H1 (cell line): ENCODE measurements at regions not wholly inside any gene's neighbourhood (a gene's known extent, or its start where the extent isn't known, plus 50 kb on each side); places are given as distances from the start of the nearest gene placed in this dataset.

ENCODE experiments used
- CTCF ChIA-PET: fragments of 300-600 bp; sonication (Branson Sonifier 250); formaldehyde crosslinking; loops from one replicate; lab custom pipeline; 2021; ENCODE audit not compliant: partially characterized antibody; lab: Charles Lee
- POLR2A ChIA-PET: fragments of 300-600 bp; sonication (Branson Sonifier 250); formaldehyde crosslinking; loops from one replicate; lab custom pipeline; 2021; ENCODE audit warnings: inconsistent platforms; ENCODE audit not compliant: partially characterized antibody; lab: Charles Lee
- DNase-seq, 2 experiments: peaks; one replicate each; pipeline versions ENCODE4 v3.0.0 to v3.0.0-alpha.2; 2010 to 2022; ENCODE audit warnings: low spot score in 2 of 2, low read depth in 1 of 2, mixed read lengths in 1 of 2
- FAIRE-seq: peaks from 2 replicates; lab custom pipeline; 2011; peaks lifted over from hg19 to GRCh38; lab: Jason Lieb, UNC
- H2AFZ ChIP-seq: 2 replicates; pipeline ENCODE4 v1.8.1; 2012; ENCODE audit warnings: low read length, inconsistent platforms
- H2AK5ac ChIP-seq: 2 replicates; pipeline ENCODE4 v1.6.1; 2013; ENCODE audit warnings: low read depth, low read length
- H2BK120ac ChIP-seq: replicated peaks from 2 replicates; pipeline ENCODE3; 2013; ENCODE audit warnings: low read depth, low read length, inconsistent platforms
- H2BK12ac ChIP-seq: 2 replicates; pipeline ENCODE4 v1.6.1; 2013; ENCODE audit warnings: low read depth, low read length
- H2BK15ac ChIP-seq: 2 replicates; pipeline ENCODE4 v1.6.1; 2013; ENCODE audit warnings: low read length
- H2BK20ac ChIP-seq: 2 replicates; pipeline ENCODE4 v1.6.1; 2013; ENCODE audit warnings: low read length
- H2BK5ac ChIP-seq: 2 replicates; pipeline ENCODE4 v1.6.1; 2013; ENCODE audit warnings: low read depth, low read length
- H3K14ac ChIP-seq: 2 replicates; pipeline ENCODE4 v1.6.1; 2013; ENCODE audit warnings: inconsistent platforms; ENCODE audit not compliant: insufficient read length
- H3K18ac ChIP-seq: 2 replicates; pipeline ENCODE4 v1.6.1; 2013; ENCODE audit warnings: low read length; ENCODE audit errors: extremely low read depth
- H3K23ac ChIP-seq: 2 replicates; pipeline ENCODE4 v1.6.1; 2013; ENCODE audit warnings: inconsistent platforms; ENCODE audit not compliant: insufficient read length
- H3K23me2 ChIP-seq: 2 replicates; pipeline ENCODE4 v1.6.1; 2013; ENCODE audit warnings: low read depth, low read length
- H3K27ac ChIP-seq: 2 replicates; pipeline ENCODE4 v1.6.1; 2011; ENCODE audit warnings: low read depth, low read length, inconsistent platforms
- H3K27me3 ChIP-seq, 4 experiments: replicated peaks in 1 of 4; 1 replicate in 1 of 4; 2 replicates in 3 of 4; pipeline versions ENCODE4 v1.6.1 to v1.8.1; 2011 to 2013; ENCODE audit warnings: low read length in 3 of 4, mild to moderate bottlenecking in 3 of 4, inconsistent platforms in 2 of 4, mixed read lengths in 2 of 4, moderate library complexity in 1 of 4; ENCODE audit not compliant: control insufficient read depth in 3 of 4, insufficient read depth in 3 of 4; ENCODE audit errors: extremely low read depth in 1 of 4
- H3K36me3 ChIP-seq, 4 experiments: 2 replicates each; pipeline versions ENCODE4 v1.6.1 to v1.8.1; 2011 to 2013; ENCODE audit warnings: mild to moderate bottlenecking in 4 of 4, low read length in 3 of 4, moderate library complexity in 2 of 4, control low read depth in 1 of 4, inconsistent platforms in 1 of 4; ENCODE audit not compliant: insufficient read depth in 4 of 4, control insufficient read depth in 2 of 4
- H3K4ac ChIP-seq: replicated peaks from 2 replicates; pipeline ENCODE3; 2013; ENCODE audit warnings: low read length, low read depth, mixed read lengths, inconsistent platforms; ENCODE audit not compliant: insufficient read length
- H3K4me1 ChIP-seq, 4 experiments: replicated peaks in 1 of 4; 1 replicate in 1 of 4; 2 replicates in 3 of 4; pipeline versions ENCODE4 v1.6.1 to v1.8.1; 2011 to 2013; ENCODE audit warnings: low read length in 3 of 4, inconsistent platforms in 2 of 4, mixed read lengths in 1 of 4; ENCODE audit not compliant: insufficient read depth in 4 of 4, control insufficient read depth in 3 of 4
- H3K4me2 ChIP-seq, 2 experiments: 2 replicates each; pipeline versions ENCODE4 v1.6.1 to v1.8.1; 2011 to 2013; ENCODE audit warnings: low read depth in 2 of 2, low read length in 2 of 2, control low read depth in 1 of 2, inconsistent platforms in 1 of 2, mild to moderate bottlenecking in 1 of 2; ENCODE audit not compliant: insufficient read depth in 1 of 2
- H3K4me3 ChIP-seq, 4 experiments: fragments of 200-600, 300-600 bp in 1 of 4; sonication (generic), shearing (Covaris generic), sonication (Bioruptor Twin) in 1 of 4; 2 replicates each; pipeline versions ENCODE4 v1.5.1 to v1.8.1; 2011 to 2016; ENCODE audit warnings: low read length in 4 of 4, low read depth in 3 of 4, control low read depth in 2 of 4, inconsistent platforms in 2 of 4, mild to moderate bottlenecking in 2 of 4, mixed read lengths in 1 of 4, moderate library complexity in 1 of 4; ENCODE audit not compliant: insufficient read depth in 2 of 4; ENCODE audit errors: extremely low read depth in 1 of 4
- H3K56ac ChIP-seq: replicated peaks from 2 replicates; pipeline ENCODE3; 2013; ENCODE audit warnings: low read depth, mild to moderate bottlenecking, mixed read lengths, low read length, inconsistent platforms; ENCODE audit not compliant: insufficient read length
- H3K79me1 ChIP-seq: 2 replicates; pipeline ENCODE4 v1.6.1; 2013; ENCODE audit warnings: low read depth, low read length, control low read depth
- H3K79me2 ChIP-seq, 2 experiments: 2 replicates each; pipeline versions ENCODE4 v1.6.1 to v1.8.1; 2012 to 2013; ENCODE audit warnings: low read length in 2 of 2, mild to moderate bottlenecking in 2 of 2, inconsistent platforms in 1 of 2; ENCODE audit not compliant: insufficient read depth in 2 of 2, control insufficient read depth in 1 of 2
- H3K9ac ChIP-seq, 4 experiments: replicated peaks in 1 of 4; 1 replicate in 1 of 4; 2 replicates in 3 of 4; pipeline versions ENCODE4 v1.6.1 to v1.8.1; 2011 to 2013; ENCODE audit warnings: low read depth in 3 of 4, low read length in 3 of 4, control low read depth in 2 of 4, mild to moderate bottlenecking in 2 of 4, moderate library complexity in 2 of 4, inconsistent platforms in 1 of 4; ENCODE audit errors: extremely low read depth in 1 of 4
- H3K9me3 ChIP-seq, 2 experiments: 2 replicates each; pipeline versions ENCODE4 v1.6.1 to v1.8.1; 2012 to 2013; ENCODE audit warnings: mild to moderate bottlenecking in 2 of 2, moderate library complexity in 2 of 2, control low read depth in 1 of 2, inconsistent platforms in 1 of 2, low read depth in 1 of 2, low read length in 1 of 2, mixed read lengths in 1 of 2; ENCODE audit not compliant: insufficient read depth in 2 of 2
- H4K20me1 ChIP-seq, 2 experiments: replicated peaks in 1 of 2; 2 replicates each; pipeline versions ENCODE3 to v1.8.1; 2011 to 2013; ENCODE audit warnings: inconsistent platforms in 2 of 2, low read length in 2 of 2, mild to moderate bottlenecking in 1 of 2; ENCODE audit not compliant: insufficient read depth in 2 of 2, control insufficient read depth in 1 of 2
- H4K5ac ChIP-seq: 2 replicates; pipeline ENCODE4 v1.6.1; 2013; ENCODE audit warnings: low read length, low read depth, mixed read lengths, inconsistent platforms; ENCODE audit not compliant: insufficient read length
- H4K8ac ChIP-seq: 2 replicates; pipeline ENCODE4 v1.8.0; 2013; ENCODE audit warnings: mild to moderate bottlenecking, moderate library complexity, low read length, inconsistent platforms; ENCODE audit not compliant: insufficient read depth; ENCODE audit errors: extremely low read depth
- H4K91ac ChIP-seq: replicated peaks from 2 replicates; pipeline ENCODE3; 2013; ENCODE audit warnings: low read length, mixed read lengths, inconsistent platforms; ENCODE audit not compliant: insufficient read length
- ASH2L ChIP-seq: fragments of 200-600, 300-600 bp; sonication (generic); IDR thresholded peaks from one replicate; pipeline ENCODE4 v1.7.1; 2017; ENCODE audit warnings: low read length
- CBX8 ChIP-seq: fragments of 300-800, 300-1000 bp; sonication (generic); IDR thresholded peaks from 2 replicates; pipeline ENCODE4 v1.7.1; 2016; ENCODE audit warnings: low read depth, low read length, borderline replicate concordance
- CTBP2 ChIP-seq: IDR thresholded peaks from 2 replicates; pipeline ENCODE4 v1.7.0; 2011; ENCODE audit warnings: borderline replicate concordance, mild to moderate bottlenecking, moderate library complexity, mixed read lengths, low read length; ENCODE audit not compliant: insufficient read depth, insufficient read length
- HDAC2 ChIP-seq, 2 experiments: fragments of 300-600 bp in 1 of 2; sonication (generic) in 1 of 2; IDR thresholded peaks; 2 replicates each; pipeline ENCODE4 v1.6.1; 2011 to 2012; ENCODE audit warnings: low read depth in 2 of 2, low read length in 2 of 2, mild to moderate bottlenecking in 2 of 2, moderate library complexity in 2 of 2, borderline replicate concordance in 1 of 2, inconsistent platforms in 1 of 2
- MAFK ChIP-seq: IDR thresholded peaks from 2 replicates; pipeline ENCODE4 v1.6.1; 2012; ENCODE audit warnings: low read depth, mild to moderate bottlenecking, improper control_type of control experiment, low read length
- POU5F1 ChIP-seq: IDR thresholded peaks from 2 replicates; pipeline ENCODE4 v1.6.1; 2011; ENCODE audit warnings: low read depth, mild to moderate bottlenecking, low read length, moderate library complexity
- RAD21 ChIP-seq, 2 experiments: IDR thresholded peaks in 1 of 2; conservative IDR thresholded peaks in 1 of 2; 2 replicates each; pipeline ENCODE4 v1.6.1; 2011; ENCODE audit warnings: low read depth in 2 of 2, low read length in 2 of 2, improper control_type of control experiment in 1 of 2, inconsistent platforms in 1 of 2, mild to moderate bottlenecking in 1 of 2, moderate library complexity in 1 of 2
- RBBP5 ChIP-seq: IDR thresholded peaks from 2 replicates; pipeline ENCODE4 v1.7.1; 2012; ENCODE audit warnings: low read depth, mild to moderate bottlenecking, inconsistent platforms, low read length, moderate library complexity, borderline replicate concordance
- SAP30 ChIP-seq: fragments of 300-600 bp; sonication (generic); IDR thresholded peaks from 2 replicates; pipeline ENCODE4 v1.7.1; 2012; ENCODE audit warnings: low read length, moderate library complexity, mild to moderate bottlenecking, inconsistent platforms; ENCODE audit not compliant: insufficient read depth, insufficient replicate concordance
- SIN3A ChIP-seq, 2 experiments: IDR thresholded peaks in 1 of 2; conservative IDR thresholded peaks in 1 of 2; 2 replicates each; pipeline ENCODE4 v1.6.1; 2011 to 2012; ENCODE audit warnings: low read length in 2 of 2, improper control_type of control experiment in 1 of 2, low read depth in 1 of 2, mild to moderate bottlenecking in 1 of 2
- TCF12 ChIP-seq: IDR thresholded peaks from 2 replicates; pipeline ENCODE4 v1.6.1; 2011; ENCODE audit warnings: low read depth, mild to moderate bottlenecking, low read length
- WGBS, 2 experiments: shearing (Covaris generic) in 1 of 2; methylation state at CpG; one replicate each; pipeline versions ENCODE4 v1.1.6 to v1.1.7; 2013 to 2015; ENCODE audit warnings: low lambda C conversion rate in 2 of 2, mixed read lengths in 2 of 2, inconsistent platforms in 1 of 2, low coverage in 1 of 2, missing lambda C conversion rate in 1 of 2; ENCODE audit not compliant: insufficient replicate concordance in 2 of 2, insufficient coverage in 1 of 2, insufficient read length in 1 of 2; ENCODE audit errors: extremely low coverage in 1 of 2, missing lambda C conversion rate in 1 of 2; 5-methylcytosine and 5-hydroxymethylcytosine counted together

- H2BK120ac ChIP-seq = no peak overlapping the region
- no peaks in the 10 kb centered on the region for H3K79me1 ChIP-seq
- H2BK15ac ChIP-seq = no peak overlapping the region
- no peak overlapping the region for H4K91ac ChIP-seq
- no peak overlapping the region for H3K56ac ChIP-seq
- FAIRE-seq (no peak), DNase-seq (no peak)
- no peak overlapping the region for H3K9ac ChIP-seq
- no peak overlapping the region for H3K4ac ChIP-seq
- H3K27ac ChIP-seq = no peak overlapping the region
- H3K23ac ChIP-seq = no peak overlapping the region
- H3K79me2 ChIP-seq = no peaks in the 10 kb centered on the region
- no peak overlapping the region for H4K8ac ChIP-seq
- H4K20me1 ChIP-seq = no peaks in the 10 kb centered on the region
- no peak overlapping the region for H3K14ac ChIP-seq
- no peak overlapping the region for H2AK5ac ChIP-seq
- no peak overlapping the region for H2AFZ ChIP-seq
- H3K9me3 ChIP-seq = no peaks in the 10 kb centered on the region
- no peaks in the 10 kb centered on the region for H3K36me3 ChIP-seq
- no peaks in the 10 kb centered on the region for H3K4me1 ChIP-seq
- no peak overlapping the region for H2BK20ac ChIP-seq
- no peak overlapping the region for H2BK12ac ChIP-seq
- H2BK5ac ChIP-seq = no peak overlapping the region
- H4K5ac ChIP-seq = no peak overlapping the region
- POLR2A ChIA-PET = no interaction called here
- H3K4me2 ChIP-seq = no peak overlapping the region
- no peaks in the 10 kb centered on the region for H3K27me3 ChIP-seq
- H3K18ac ChIP-seq = no peak overlapping the region
- no peak overlapping the region for H3K4me3 ChIP-seq
- CTCF ChIA-PET = interaction anchor here (0.8 to 1.4 kb wide), 5 partner anchors 11 to 304 kb away, joined by 3 to 5 read pairs (median 4); partner anchors contain the start of gene SNX18
- WGBS, 2 experiments = 89% methylated on average over 3 of the region's 3 CpGs; no CpG with 5 or more reads in 1 of the 2 experiments
- no peaks in the 10 kb centered on the region for H3K23me2 ChIP-seq
- TF ChIP-seq POU5F1 (no peak), ASH2L (no peak), RAD21 (IDR thresholded peaks at IDR 0.05 in 1 of 2, conservative IDR thresholded peaks at IDR 0.05 in 1 of 2; ENCODE audit: low read depth in 2 of 2, low read length in 2 of 2) (no peak), RBBP5 (no peak), SIN3A (conservative IDR thresholded peaks at IDR 0.05 in 1 of 2, IDR thresholded peaks at IDR 0.05 in 1 of 2; ENCODE audit: low read depth in 1 of 2, low read length in 2 of 2) (no peak), MAFK (no peak), TCF12 (no peak), CBX8 (no peak), SAP30 (no peak), CTBP2 (no peak), HDAC2 (IDR thresholded peaks at IDR 0.05; ENCODE audit: borderline replicate concordance in 1 of 2, low read depth in 2 of 2, low read length in 2 of 2) (no peak)
Observed at GRCh38 chr5:54820346-54821134, 164.9 kb downstream of the ESM1 start.
